NCI-H774 (cell line): ENCODE measurements at regions not wholly inside any gene's neighbourhood (a gene's known extent, or its start where the extent isn't known, plus 50 kb on each side); places are given as distances from the start of the nearest gene placed in this dataset.
"Not testable (repeated sequence)": the region's sequence is repeated elsewhere in the genome, so short reads cannot be mapped to it uniquely, and the experiment has no call there.

ENCODE experiments used
- DNase-seq: peaks from one replicate; lab custom pipeline; 2025; lab: John Stamatoyannopoulos, UW

DNA sequence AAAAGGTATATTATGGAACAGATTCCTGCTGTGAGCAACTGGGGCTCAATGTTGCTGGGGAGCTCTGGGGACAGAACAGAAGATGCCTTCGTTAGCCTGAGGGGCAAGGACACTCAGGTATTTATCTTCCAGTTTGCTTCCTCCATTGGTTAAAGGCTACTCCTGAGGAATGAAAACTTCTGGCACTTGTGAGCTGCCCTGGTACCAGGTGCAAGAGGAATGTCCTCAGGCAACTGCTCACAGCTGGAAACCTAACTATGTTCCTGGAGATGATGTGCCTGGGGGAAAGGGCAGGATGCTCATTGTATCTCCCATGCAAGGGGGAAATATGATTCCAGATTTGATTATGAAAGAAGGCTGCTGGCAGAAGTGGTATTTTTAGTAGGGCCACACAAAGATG, 54.0 kb upstream of the BBX start:
- no peak for DNase-seq

DNA sequence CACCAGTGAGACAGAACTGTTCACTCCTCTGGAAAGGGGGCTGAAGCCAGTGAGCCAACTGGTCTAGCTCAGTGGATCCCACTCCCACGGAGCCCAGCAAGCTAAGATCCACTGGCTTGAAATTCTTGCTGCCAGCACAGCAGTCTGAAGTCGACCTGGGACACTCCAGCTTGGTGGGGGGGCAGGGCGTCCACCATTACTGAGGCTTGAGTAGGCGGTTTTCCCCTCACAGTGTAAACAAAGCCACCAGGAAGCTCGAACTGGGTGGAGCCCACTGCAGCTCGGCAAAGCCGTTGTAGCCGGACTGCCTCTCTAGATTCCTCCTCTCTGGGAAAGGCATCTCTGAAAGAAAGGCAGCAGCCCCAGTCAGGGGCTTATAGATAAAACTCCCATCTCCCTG, 52.3 kb upstream of the BBX start:
- DNase-seq, result not testable (repeated sequence)
